HEK293T (cell line): ENCODE measurements at regions not wholly inside any gene's neighbourhood (a gene's known extent, or its start where the extent isn't known, plus 50 kb on each side); places are given as distances from the start of the nearest gene placed in this dataset.

Source experiments
- FOXA1 ChIP-seq: fragments of 450-650 bp; IDR thresholded peaks from 2 replicates; pipeline ENCODE4 v1.6.1; 2016; ENCODE audit warnings: mild to moderate bottlenecking
- SUZ12 ChIP-seq: fragments of 450-650 bp; IDR thresholded peaks from 2 replicates; pipeline ENCODE4 v1.6.1; 2016; ENCODE audit warnings: mild to moderate bottlenecking

- TF ChIP-seq FOXA1: no peak
- TF ChIP-seq SUZ12: no peak
Measured at GRCh38 chr7:104065491-104065890, 76.0 kb upstream of the RELN start.
